ENCODE measurements at regions not wholly inside any gene's neighbourhood (a gene's known extent, or its start where the extent isn't known, plus 50 kb on each side); places are given as distances from the start of the nearest gene placed in this dataset.

GRCh38 chr2:145729481-145729880 lies 1209.6 kb upstream of the ZEB2 start:
- Histone ChIP-seq H3K4me1 (no peaks in the 10 kb centered on the region), H3K9me3 (no peaks in the 10 kb centered on the region), H3K36me3 (no peaks in the 10 kb centered on the region), H3K27me3 (no peaks in the 10 kb centered on the region), H3K4me3 (no peak overlapping the region), H3K27ac (no peak overlapping the region)
- no peak for DNase-seq
- TF ChIP-seq CTCF (IDR thresholded peaks at IDR 0.05), result no peak

GRCh38 chr2:145728511-145728910 lies 1208.6 kb upstream of the ZEB2 start:
- no peaks in the 10 kb centered on the region for H3K36me3 ChIP-seq
- DNase-seq, result no peak
- no peaks in the 10 kb centered on the region for H3K9me3 ChIP-seq
- H3K4me1 ChIP-seq, result no peaks in the 10 kb centered on the region
- no peak for TF ChIP-seq CTCF (IDR thresholded peaks at IDR 0.05)
- TF ChIP-seq POLR2A (IDR thresholded peaks at IDR 0.05), result no peak
- H3K4me3 ChIP-seq, result no peak overlapping the region
- H3K27me3 ChIP-seq, result no peaks in the 10 kb centered on the region
- H3K27ac ChIP-seq, result no peak overlapping the region

- no peak for DNase-seq
- Histone ChIP-seq H3K4me3 (no peak overlapping the region), H3K9me3 (no peaks in the 10 kb centered on the region), H3K36me3 (no peaks in the 10 kb centered on the region), H3K4me1 (no peaks in the 10 kb centered on the region), H3K27me3 (no peaks in the 10 kb centered on the region), H3K27ac (no peak overlapping the region)
- TF ChIP-seq POLR2A (IDR thresholded peaks at IDR 0.05) (no peak), CTCF (IDR thresholded peaks at IDR 0.05) (no peak)
Observed at GRCh38 chr2:145725876-145726275, 1206.0 kb upstream of the ZEB2 start.

GRCh38 chr2:145724311-145724898 lies 1204.5 kb upstream of the ZEB2 start:
- no peak for DNase-seq

GRCh38 chr2:145723872-145724271 lies 1204.0 kb upstream of the ZEB2 start:
- Histone ChIP-seq H3K4me3 (no peak overlapping the region), H3K27me3 (no peaks in the 10 kb centered on the region), H3K27ac (no peak overlapping the region), H3K36me3 (no peaks in the 10 kb centered on the region), H3K9me3 (no peaks in the 10 kb centered on the region), H3K4me1 (no peaks in the 10 kb centered on the region)
- DNase-seq, result no peak
- TF ChIP-seq CTCF (IDR thresholded peaks at IDR 0.05) (no peak), POLR2A (IDR thresholded peaks at IDR 0.05) (no peak)

More at GRCh38 chr2:145724311-145724898, 1204.5 kb upstream of the ZEB2 start:
- no peaks in the 10 kb centered on the region for H3K36me3 ChIP-seq
- TF ChIP-seq CTCF (IDR thresholded peaks at IDR 0.05) (no peak), POLR2A (IDR thresholded peaks at IDR 0.05) (no peak)
- H3K27me3 ChIP-seq, result no peaks in the 10 kb centered on the region
- no peak overlapping the region for H3K4me3 ChIP-seq
- no peak overlapping the region for H3K27ac ChIP-seq
- no peaks in the 10 kb centered on the region for H3K4me1 ChIP-seq
- no peaks in the 10 kb centered on the region for H3K9me3 ChIP-seq

GRCh38 chr2:145721681-145722080 lies 1201.8 kb upstream of the ZEB2 start:
- H3K36me3 ChIP-seq, result no peaks in the 10 kb centered on the region
- no peak overlapping the region for H3K4me3 ChIP-seq
- DNase-seq, result no peak
- no peak for TF ChIP-seq CTCF (IDR thresholded peaks at IDR 0.05)
- TF ChIP-seq POLR2A (IDR thresholded peaks at IDR 0.05), result no peak
- no peaks in the 10 kb centered on the region for H3K4me1 ChIP-seq
- H3K27ac ChIP-seq, result no peak overlapping the region
- no peaks in the 10 kb centered on the region for H3K27me3 ChIP-seq
- H3K9me3 ChIP-seq, result no peaks in the 10 kb centered on the region

Data from Peyer's patch (tissue), 4 donors.